GM21528 (cell line): ENCODE measurements at regions not wholly inside any gene's neighbourhood (a gene's known extent, or its start where the extent isn't known, plus 50 kb on each side); places are given as distances from the start of the nearest gene placed in this dataset.
"Not testable (repeated sequence)": the region's sequence is repeated elsewhere in the genome, so short reads cannot be mapped to it uniquely, and the experiment has no call there.

Experiments
- ATAC-seq: cut with Tn5 transposase; IDR thresholded peaks from one replicate; pipeline ENCODE4 v1.9.1; 2021; ENCODE audit warnings: mild to moderate bottlenecking, moderate library complexity; ENCODE audit not compliant: unreplicated experiment, low FRiP score

DNA sequence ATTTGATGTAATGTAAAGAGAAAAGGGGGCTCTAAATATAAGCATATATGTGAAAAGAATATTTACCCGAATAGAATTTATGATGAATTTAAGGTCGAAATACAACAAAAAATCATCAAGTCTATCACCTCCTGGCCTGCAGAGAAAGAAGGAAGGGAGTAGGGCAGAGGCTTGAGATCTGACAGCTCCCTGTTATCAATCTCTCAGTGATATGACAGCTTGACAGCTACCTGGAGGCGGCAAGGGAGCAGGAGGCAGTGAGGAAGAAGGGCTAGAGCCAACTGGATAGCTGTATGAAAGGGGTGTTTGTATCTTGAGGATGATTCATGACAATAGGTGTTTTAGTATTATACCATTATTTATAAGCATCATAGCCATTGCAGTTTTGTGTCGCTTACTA lies 299.8 kb upstream of the DNAJC19 start:
- ATAC-seq: no peak

DNA sequence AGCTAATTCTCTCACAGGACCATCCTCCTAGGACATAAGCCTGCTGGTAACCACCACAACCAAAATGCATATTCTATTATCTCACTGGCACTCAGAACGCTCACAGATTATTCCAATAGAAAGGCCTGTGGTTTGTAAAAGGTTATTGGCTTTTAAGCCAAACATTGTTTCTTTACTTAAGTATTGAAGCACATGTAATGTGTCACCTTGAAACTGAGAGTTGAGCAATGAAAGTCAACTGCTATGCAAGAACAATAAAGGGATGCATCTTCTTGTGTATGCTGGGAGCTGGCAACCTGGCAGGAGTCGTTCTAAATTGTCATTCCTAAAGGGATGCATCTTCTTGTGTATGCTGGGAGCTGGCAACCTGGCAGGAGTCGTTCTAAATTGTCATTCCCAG lies 298.6 kb upstream of the DNAJC19 start:
- ATAC-seq: no peak

DNA sequence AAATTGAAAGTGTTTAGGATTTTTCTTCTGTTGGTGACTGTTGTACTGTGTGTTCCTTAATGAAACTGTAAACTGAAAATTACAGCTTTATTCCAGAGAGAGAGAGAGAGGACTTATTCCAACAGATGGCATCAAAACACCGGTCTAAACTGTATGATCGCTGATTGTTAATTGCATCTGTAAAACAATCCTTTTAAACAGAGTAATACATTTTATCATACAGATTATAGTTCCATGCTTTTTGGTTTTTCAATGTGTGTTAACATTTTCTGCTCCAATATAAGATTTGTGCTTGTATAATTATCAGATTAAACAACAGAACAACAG lies 289.7 kb upstream of the DNAJC19 start:
- no peak for ATAC-seq

DNA sequence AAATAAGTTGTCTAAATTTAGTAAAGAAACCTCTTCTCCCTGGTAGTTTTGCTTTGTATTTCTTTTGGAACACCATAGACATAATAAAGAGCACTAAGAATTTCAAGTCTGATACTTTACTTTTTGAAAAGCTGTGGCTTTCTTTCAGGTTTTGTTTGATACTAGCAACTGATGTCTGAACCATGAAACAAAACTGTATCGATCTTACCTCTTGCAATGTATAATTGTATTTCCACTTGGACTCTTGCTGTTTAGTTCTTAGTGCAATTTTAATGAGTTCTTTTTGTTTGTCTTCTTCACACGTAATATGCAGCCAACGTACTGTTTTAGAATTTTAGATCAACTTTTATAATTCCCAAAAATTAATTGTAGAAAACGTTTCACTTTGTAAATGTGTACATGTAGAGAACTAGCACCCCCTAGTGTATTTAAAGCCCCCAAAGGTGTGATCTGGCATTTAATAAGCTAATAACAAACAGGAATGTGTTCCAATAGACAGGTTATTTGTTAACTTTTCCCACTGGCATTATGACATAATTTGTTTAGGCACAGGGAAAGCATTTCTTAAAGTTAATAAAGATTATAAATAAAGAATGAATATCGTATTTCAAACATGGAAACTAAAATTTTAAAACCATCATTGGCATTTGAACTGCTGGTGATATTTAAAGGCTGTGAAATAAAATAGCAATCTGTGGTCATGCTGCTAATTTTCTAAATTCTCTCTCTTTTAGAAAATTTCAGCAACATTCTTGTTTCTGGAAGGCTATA lies 289.1 kb upstream of the DNAJC19 start:
- no peak for ATAC-seq

DNA sequence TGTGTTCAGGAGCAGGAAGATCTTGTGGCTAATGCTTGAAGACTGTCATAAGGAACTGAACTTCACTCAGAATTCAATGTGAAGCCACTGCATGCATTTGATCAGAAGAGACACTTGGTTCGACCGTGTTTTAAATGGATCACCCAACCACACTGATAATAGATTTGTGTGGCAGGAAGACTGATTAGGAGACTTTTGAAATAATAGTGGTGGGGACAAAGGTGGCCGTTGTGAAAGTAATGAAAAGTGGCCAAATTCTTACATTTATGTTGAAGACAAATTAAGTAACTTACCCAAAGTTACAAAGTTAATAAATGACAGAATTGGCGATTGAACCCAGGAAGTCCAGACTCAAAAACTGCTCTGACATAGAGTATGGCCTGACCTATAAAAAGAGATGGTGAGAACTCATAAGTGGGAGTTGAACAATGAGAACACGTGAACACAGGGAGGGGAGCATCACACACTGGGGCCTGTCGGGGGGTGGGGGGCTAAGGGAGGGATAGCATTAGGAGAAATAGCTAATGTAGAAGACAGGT lies 286.9 kb upstream of the DNAJC19 start:
- no peak for ATAC-seq

DNA sequence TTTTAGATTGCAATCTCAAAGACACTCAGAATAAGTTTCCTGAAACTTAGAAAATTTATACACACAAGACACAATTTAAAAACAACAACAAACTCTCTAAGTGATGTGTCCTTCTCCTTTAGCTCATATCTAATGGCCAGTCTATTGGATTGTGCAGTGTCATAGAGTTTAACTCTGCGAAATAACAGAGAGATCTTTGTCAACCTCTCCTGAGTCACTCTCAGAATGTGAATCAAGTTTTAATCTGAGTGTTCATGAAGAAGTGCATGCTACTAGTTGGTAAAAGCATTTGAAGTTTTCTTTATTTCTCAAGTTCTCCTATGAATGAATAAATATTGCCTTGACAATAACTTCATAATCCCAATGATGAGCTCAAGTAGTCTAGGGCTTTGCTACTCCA lies 284.5 kb upstream of the DNAJC19 start:
- ATAC-seq: no peak

DNA sequence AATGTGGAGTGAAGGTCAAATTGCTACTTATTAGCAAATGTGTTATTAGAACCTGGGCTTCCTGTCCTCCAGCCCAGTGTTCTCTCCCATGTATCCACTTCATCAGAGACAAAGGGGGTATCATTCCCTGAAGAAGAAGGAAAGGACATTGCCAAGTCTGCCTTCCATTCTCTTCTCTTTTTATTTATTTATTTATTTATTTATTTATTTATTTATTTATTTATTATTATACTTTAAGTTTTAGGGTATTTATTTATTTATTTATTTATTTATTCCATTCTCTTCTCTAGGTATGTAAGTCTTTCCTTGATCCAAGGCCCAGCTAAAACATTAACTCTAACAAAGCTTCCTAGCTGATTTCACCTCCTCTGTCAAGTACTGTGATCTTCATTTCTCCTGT lies 277.8 kb upstream of the DNAJC19 start:
- no peak for ATAC-seq

DNA sequence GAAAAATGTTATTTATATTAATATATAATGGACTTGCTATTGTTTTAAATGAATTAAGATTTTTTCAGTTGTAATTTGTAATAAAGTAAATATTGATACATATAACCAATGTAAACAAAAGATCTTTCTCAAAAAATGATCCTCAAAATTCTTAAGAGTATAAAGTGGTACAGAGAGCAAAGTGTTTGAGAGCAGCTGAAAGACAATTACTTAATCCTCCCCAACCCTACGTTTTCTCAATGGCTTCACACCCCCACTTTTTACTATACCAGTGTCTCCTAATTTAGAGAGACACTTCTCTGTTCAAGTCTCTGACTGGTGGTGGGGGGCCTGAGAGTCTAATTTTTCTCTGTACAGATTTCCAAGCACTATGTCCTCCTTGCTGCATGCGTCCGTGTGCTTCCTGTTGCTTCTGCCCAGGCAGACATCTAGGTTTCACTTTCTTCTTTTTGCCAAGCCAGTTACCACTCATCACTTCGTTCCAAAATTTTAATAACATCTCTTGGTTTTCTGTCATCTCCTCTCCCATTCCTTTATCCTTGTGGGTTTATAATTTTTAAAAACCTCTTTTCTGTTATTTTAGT lies 276.3 kb upstream of the DNAJC19 start:
- ATAC-seq: peak; percentile 79

DNA sequence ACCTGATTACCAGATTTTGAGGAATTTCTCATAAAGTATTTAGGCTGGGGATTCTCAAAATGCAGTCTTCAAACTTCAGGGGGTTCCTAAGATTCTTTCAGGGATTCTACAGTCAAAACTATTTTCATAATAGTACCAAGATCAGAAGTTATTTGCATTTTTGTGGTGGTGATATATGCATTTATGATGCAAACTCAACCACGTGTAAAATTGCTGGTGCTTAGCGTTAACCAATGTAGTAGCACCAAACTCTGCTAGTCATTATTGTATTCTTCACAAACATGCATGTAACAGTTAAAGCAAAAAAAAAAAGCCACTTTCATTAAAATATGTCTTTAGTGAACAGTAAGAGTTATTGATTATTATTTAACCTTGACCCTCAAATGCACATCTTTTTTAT lies 274.9 kb upstream of the DNAJC19 start:
- ATAC-seq: no peak

DNA sequence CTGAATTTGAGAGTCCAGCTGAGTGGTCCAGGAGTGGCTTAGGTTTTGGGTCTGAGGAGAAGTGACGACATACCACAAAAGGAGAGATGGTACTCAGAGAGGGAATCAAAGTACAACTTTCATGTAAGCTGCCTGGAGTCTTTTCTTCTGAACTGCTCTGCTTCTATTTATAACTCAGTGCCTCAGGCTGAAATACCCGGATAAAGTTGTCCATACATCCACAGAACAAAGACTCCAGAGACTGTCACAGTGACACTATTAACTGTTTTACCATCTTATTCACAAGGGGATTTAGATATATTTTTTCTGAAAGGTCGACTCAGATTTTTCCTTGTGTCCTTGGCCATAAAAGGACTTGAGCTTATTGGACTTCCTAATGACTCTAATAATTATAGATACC lies 264.3 kb upstream of the DNAJC19 start:
- no peak for ATAC-seq

DNA sequence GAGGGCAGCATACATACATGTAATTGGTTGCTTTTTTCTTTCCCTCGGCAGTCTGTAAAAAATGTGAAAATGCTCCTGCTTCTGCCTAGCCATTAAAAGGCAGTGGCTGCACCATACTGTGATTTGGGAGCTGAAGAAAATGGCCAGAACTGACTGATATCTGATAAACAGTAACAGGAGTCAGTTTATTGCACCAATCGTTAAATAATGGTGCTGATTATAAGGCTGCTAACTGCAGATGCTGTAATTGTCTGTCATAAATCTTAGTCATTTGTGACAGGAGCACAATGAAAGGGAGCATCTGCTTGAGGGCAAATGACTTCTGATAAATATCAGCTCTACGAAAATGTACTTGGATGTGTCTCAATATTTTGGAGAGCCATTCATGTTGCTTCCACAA lies 263.1 kb upstream of the DNAJC19 start:
- no peak for ATAC-seq

DNA sequence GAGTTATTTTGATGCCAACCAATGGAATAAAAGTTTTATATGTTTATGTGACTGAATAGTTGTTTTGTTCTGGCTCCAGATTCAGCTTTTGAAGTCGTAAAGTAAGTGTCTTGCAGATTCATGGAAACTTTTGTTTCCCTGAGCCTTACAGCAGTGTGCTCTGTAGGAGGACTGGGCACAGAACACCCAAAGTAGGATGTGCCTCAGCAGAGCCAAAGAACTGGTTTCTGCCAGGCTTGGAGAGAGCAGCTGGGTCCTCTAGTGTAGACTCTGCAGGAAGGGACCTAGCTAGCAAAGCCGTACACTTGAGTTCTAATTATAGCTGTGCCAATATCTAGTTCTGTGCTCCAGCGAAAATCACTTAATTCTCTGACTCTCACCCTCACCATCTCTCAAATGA lies 261.2 kb upstream of the DNAJC19 start:
- ATAC-seq: no peak

DNA sequence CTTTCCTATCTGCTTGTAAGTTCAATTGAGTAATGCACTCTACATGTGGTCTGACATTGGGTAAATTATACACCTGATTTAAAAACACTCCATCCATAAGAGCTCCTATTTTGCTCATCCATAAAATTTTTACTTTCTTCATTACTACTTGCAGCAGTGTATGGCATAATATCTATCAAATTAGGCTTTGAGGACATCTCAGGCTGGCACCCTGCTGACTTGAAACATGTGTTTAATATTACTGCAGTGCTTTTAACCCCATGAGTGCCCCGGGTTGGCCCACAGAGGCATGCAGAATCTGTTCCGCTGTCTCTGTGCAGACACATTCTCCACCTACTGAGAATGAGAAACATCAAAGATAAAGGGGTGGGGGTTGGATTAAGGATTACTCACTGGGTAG lies 249.9 kb upstream of the DNAJC19 start:
- no peak for ATAC-seq

DNA sequence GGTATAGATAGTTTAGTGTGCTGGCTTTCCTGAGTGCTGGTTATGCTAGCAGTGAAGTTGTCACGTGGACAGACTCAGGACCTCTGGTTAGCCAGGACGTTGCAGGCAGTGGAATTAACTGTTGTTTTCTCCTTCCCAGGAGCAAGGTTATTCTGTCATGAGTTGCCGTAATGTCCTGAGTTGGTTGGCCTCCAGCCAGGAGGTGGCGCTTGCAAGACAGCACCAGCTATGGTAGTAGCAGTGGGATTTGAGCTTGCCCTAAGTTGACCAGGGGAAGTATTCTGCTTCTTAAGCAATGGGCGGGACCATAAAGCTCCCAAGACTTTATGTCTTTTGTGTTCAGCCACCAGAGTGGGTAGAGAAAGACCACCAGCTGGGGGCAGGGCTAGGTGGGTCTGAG lies 240.7 kb upstream of the DNAJC19 start:
- no peak for ATAC-seq

DNA sequence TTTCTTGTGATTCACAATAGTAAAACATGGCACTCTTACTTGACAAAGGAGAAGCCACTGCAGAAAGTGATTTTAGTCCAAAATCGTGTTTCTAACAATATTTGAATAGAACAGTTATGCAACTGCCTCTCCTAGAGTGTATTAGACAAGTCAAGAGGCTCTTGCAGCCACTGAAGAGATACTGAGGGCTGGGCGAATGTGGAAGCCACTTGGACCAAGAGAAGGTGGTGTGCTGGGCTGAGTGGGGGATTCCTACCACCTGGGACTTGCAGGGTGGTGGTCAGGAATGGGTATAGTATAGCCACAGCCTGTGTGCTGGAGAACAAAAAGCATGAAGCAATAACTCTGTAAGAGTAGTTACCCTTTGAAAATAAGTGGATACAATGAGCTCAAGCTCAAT lies 223.8 kb upstream of the DNAJC19 start:
- ATAC-seq: no peak

DNA sequence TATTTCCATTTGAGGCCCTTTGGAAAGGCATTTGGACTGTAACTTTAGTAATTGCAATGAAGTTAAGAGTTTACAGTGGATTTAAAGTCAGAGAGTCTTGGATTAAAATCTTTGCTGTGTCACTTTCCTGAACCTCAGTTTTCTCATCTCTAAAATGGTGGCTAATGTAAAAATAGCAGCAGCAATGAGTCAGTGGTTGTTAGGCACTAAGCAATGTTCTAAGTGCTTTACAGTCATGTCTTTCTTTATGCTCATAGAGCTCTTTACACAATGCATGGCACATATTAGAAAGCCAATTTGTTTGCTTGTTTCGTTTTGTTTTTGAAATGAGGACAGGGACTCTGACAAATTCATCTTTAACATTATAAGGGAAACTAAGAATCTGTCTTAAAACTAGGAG lies 222.7 kb upstream of the DNAJC19 start:
- no peak for ATAC-seq

DNA sequence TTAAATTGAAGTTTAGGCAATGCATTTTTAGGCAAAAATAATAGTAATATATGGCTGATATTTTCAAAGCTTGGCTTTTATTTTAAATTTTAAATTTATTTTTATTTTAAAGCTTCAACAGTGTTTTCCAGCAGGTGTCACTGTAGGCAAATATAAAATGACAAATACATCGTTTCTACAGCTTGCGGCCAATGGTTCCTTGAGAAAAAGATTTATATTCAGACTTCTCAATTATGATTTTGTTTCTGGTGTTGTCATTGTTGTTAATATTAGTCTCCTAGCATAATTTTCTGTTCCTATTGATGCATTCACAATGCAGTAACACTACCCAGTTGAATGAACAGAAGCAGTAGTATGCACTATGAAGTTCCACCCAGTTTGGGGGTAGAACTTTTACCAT lies 220.7 kb upstream of the DNAJC19 start:
- ATAC-seq: no peak

DNA sequence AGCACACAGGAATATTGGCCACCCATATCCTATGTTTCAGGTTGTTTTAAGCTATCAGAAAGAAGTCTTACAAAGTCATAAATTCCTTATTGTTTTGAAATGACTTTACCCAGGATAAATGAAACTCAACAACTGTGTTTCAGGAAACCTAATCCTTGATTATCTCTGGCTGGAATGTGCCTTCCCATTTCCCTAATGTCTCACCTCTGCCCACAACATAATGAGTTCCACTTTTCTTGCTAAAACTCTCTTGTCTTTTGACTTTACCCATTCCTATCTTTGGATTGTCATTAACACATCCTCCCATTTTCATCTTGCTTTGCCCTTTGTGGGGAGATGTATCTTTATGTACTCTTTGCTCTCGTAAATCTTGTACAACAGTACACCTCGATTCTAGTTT lies 200.0 kb upstream of the DNAJC19 start:
- ATAC-seq: no peak

DNA sequence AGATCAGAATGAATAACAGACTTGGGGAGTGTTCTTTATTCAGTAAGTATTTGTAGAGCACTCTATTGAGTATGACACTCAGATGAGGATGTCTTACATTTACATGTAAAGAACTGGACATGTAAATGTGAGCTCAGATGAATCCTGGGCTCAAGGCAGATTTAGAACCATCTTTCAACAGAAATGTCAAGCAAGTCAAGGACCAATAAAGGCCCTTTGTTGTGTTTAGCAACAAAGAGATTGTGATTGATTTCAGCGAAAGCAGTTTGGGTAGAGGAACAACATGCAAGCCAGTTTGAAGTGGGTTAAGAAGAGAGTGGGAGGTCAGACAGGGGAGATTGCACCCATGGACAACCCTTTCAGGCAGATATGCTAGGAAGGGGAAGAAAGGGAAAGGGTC lies 194.2 kb upstream of the DNAJC19 start:
- ATAC-seq: no peak

DNA sequence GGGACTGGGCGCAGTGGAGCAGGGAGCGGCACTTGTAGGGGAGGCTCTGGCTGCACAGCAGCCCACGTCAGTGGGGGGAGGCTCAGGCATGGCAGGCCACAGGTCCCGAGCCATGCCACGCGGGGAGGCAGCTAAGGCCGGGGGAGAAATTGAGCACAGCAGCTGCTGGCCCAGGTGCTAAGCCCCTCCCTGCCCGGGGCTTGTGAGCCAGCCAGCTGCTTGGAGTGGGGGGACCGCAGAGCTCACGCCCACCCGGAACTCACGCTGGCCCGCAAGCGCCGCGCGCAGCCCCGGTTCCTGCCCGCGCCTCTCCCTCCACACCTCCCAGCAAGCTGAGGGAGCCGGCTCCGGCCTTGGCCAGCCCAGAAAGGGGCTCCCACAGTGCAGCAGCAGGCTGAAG lies 193.5 kb upstream of the DNAJC19 start:
- not testable (repeated sequence) for ATAC-seq

DNA sequence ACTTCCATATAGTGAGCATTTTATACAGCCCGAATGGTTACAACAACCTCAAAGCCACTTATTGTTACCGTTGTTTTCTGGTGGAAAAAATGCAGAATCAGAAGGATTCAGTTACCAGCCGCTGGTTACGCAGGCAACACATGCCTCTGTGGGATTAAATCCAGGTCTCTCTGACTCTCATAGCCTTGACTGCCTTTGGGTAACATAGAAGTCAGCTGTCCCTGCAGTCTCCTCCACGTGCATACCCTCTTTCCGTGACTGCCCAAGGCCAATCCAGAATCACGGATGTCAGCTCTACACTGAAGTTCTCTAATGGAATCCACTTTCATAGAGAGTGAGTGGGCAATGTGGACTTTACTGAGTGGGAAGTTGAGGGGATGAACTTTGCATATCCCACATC lies 189.5 kb upstream of the DNAJC19 start:
- ATAC-seq: no peak

DNA sequence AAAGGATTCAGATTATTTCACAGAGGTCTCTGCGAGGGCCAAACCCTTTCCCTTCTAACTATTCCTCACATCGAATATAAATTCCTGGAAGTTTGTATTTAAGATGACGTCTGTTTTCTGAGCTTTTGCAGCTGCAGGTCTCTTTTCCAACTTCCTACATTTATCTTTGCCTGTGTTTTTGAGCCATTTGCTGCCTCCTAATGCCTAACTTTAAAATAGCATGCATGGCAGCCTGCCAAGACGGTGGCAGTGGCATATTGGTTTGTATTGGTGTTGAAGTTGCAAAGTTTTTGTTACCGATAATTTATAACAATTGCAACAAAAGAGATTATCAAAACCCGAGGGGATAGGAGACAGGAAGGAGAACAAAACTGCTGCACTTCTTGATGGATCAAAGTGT lies 187.1 kb upstream of the DNAJC19 start:
- ATAC-seq: no peak
